Endothelial cell of umbilical vein (primary cell): ENCODE measurements at regions not wholly inside any gene's neighbourhood (a gene's known extent, or its start where the extent isn't known, plus 50 kb on each side); places are given as distances from the start of the nearest gene placed in this dataset.
"Not testable (repeated sequence)": the region's sequence is repeated elsewhere in the genome, so short reads cannot be mapped to it uniquely, and the experiment has no call there.

Source experiments
- BruUV-seq: library from RNA; stranded (reverse); fragments of 400-500 nt; replicated peaks from 2 replicates; lab custom pipeline; 2021; lab: Mats Ljungman, UMichigan
- CTCF ChIA-PET: fragments of 300-600, 350-600 bp; sonication (Branson Sonifier 250); formaldehyde crosslinking; loops from one replicate; lab custom pipeline; 2021; ENCODE audit warnings: antibody characterized with exemption, inconsistent platforms; lab: Charles Lee
- POLR2A ChIA-PET: fragments of 300-600, 350-600 bp; sonication (Branson Sonifier 250); formaldehyde crosslinking; loops from one replicate; lab custom pipeline; 2021; ENCODE audit warnings: antibody characterized with exemption, inconsistent platforms; lab: Charles Lee
- DNase-seq: peaks from one replicate; pipeline ENCODE4 v3.0.0-alpha.2; 2011; ENCODE audit warnings: low read depth, low spot score
- FAIRE-seq: peaks from 2 replicates; lab custom pipeline; 2011; peaks lifted over from hg19 to GRCh38; lab: Jason Lieb, UNC
- H2AFZ ChIP-seq: 2 replicates; pipeline ENCODE4 v1.6.0; 2012; ENCODE audit warnings: low read depth, low read length, control low read depth, inconsistent platforms
- H3K27ac ChIP-seq: 2 replicates; pipeline ENCODE4 v1.5.1; 2011; ENCODE audit warnings: low read depth, mild to moderate bottlenecking, control low read depth, low read length, moderate library complexity; ENCODE audit not compliant: insufficient read depth
- H3K27me3 ChIP-seq, 2 experiments: 2 replicates each; pipeline versions ENCODE4 v1.6.0 to v1.6.1; 2011; ENCODE audit warnings: low read length in 2 of 2, mixed read lengths in 1 of 2; ENCODE audit not compliant: control insufficient read depth in 2 of 2, insufficient read depth in 2 of 2
- H3K36me3 ChIP-seq, 2 experiments: 2 replicates in 1 of 2; 3 replicates in 1 of 2; pipeline ENCODE4 v1.5.1; 2011; ENCODE audit warnings: low read length in 2 of 2, mild to moderate bottlenecking in 1 of 2, moderate library complexity in 1 of 2; ENCODE audit not compliant: control insufficient read depth in 2 of 2, insufficient read depth in 2 of 2; ENCODE audit errors: extremely low read depth in 1 of 2
- H3K4me1 ChIP-seq: 3 replicates; pipeline ENCODE4 v1.5.1; 2011; ENCODE audit warnings: mild to moderate bottlenecking, low read length; ENCODE audit not compliant: control insufficient read depth, insufficient read depth; ENCODE audit errors: extremely low read depth
- H3K4me2 ChIP-seq: 2 replicates; pipeline ENCODE4 v1.6.1; 2011; ENCODE audit warnings: low read length, control low read depth, mixed read lengths; ENCODE audit not compliant: insufficient read depth
- H3K4me3 ChIP-seq, 3 experiments: fragments of 200-600 bp in 1 of 3; sonication (generic), shearing (Covaris generic) in 1 of 3; replicated peaks in 1 of 3; 2 replicates each; pipeline ENCODE4 v1.5.1; 2011 to 2016; ENCODE audit warnings: control low read depth in 3 of 3, low read length in 3 of 3, mild to moderate bottlenecking in 2 of 3, inconsistent platforms in 1 of 3, low read depth in 1 of 3, moderate library complexity in 1 of 3; ENCODE audit not compliant: insufficient read depth in 1 of 3
- H3K79me2 ChIP-seq: 2 replicates; pipeline ENCODE4 v1.6.0; 2012; ENCODE audit warnings: low read length, inconsistent platforms; ENCODE audit not compliant: control insufficient read depth, insufficient read depth
- H3K9ac ChIP-seq: replicated peaks from 2 replicates; pipeline ENCODE3; 2011; ENCODE audit warnings: low read length, control low read depth; ENCODE audit not compliant: insufficient read depth; ENCODE audit errors: extremely low read depth
- H3K9me1 ChIP-seq: replicated peaks from 3 replicates; pipeline ENCODE4 v1.6.0; 2011; ENCODE audit warnings: mild to moderate bottlenecking, low read length; ENCODE audit not compliant: control insufficient read depth, insufficient read depth; ENCODE audit errors: extremely low read depth
- H3K9me3 ChIP-seq: replicated peaks from 2 replicates; pipeline ENCODE4 v1.5.1; 2012; ENCODE audit warnings: low read length, inconsistent platforms; ENCODE audit not compliant: control insufficient read depth, insufficient read depth
- H4K20me1 ChIP-seq: replicated peaks from 2 replicates; pipeline ENCODE3; 2011; ENCODE audit warnings: mild to moderate bottlenecking, low read length; ENCODE audit not compliant: control insufficient read depth, insufficient read depth; ENCODE audit errors: extremely low read depth
- EZH2 ChIP-seq: IDR thresholded peaks from 2 replicates; pipeline ENCODE4 v1.6.1; 2012; ENCODE audit warnings: borderline replicate concordance, low read depth, mild to moderate bottlenecking, moderate library complexity, low read length, inconsistent platforms; ENCODE audit not compliant: severe bottlenecking
- FOS ChIP-seq: IDR thresholded peaks from 2 replicates; pipeline ENCODE4 v1.6.1; 2011; ENCODE audit warnings: mild to moderate bottlenecking, low read length, moderate library complexity, borderline replicate concordance; ENCODE audit not compliant: insufficient read depth
- GATA2 ChIP-seq: IDR thresholded peaks from 2 replicates; pipeline ENCODE4 v1.7.0; 2011; ENCODE audit warnings: low read depth, mild to moderate bottlenecking, moderate library complexity, mixed read lengths, low read length; ENCODE audit not compliant: insufficient read length, insufficient read depth
- JUN ChIP-seq: IDR thresholded peaks from 2 replicates; pipeline ENCODE4 v1.6.1; 2011; ENCODE audit warnings: borderline replicate concordance, low read depth; ENCODE audit not compliant: insufficient read length, insufficient read depth
- MYC ChIP-seq: IDR thresholded peaks from one replicate; pipeline ENCODE4 v1.6.1; 2011; ENCODE audit warnings: mild to moderate bottlenecking, low read depth, low read length
- POLR2AphosphoS5 ChIP-seq: IDR thresholded peaks from 2 replicates; pipeline ENCODE4 v1.6.1; 2012; ENCODE audit warnings: low read depth, mild to moderate bottlenecking, control low read depth, low read length, moderate library complexity; ENCODE audit not compliant: insufficient read depth
- dilution Hi-C: fragments of 300-500 bp; cut with MboI; formaldehyde crosslinking; loops from one replicate; pipeline ENCODE4 v1.15.0; 2019; ENCODE audit warnings: low sequenced_read_pairs; ENCODE audit not compliant: extremely low pct_ligation_motif_present
- intact Hi-C: fragments of 100-400 bp; cut with micrococcal nuclease; formaldehyde crosslinking; loops from one replicate; pipeline ENCODE4 v1.10.0; 2022
- TF ChIP-seq, protein P1 (sequence below): IDR thresholded peaks from 2 replicates; pipeline ENCODE4 v1.6.1; 2011; ENCODE audit not compliant: insufficient read depth, insufficient read length

DNA sequence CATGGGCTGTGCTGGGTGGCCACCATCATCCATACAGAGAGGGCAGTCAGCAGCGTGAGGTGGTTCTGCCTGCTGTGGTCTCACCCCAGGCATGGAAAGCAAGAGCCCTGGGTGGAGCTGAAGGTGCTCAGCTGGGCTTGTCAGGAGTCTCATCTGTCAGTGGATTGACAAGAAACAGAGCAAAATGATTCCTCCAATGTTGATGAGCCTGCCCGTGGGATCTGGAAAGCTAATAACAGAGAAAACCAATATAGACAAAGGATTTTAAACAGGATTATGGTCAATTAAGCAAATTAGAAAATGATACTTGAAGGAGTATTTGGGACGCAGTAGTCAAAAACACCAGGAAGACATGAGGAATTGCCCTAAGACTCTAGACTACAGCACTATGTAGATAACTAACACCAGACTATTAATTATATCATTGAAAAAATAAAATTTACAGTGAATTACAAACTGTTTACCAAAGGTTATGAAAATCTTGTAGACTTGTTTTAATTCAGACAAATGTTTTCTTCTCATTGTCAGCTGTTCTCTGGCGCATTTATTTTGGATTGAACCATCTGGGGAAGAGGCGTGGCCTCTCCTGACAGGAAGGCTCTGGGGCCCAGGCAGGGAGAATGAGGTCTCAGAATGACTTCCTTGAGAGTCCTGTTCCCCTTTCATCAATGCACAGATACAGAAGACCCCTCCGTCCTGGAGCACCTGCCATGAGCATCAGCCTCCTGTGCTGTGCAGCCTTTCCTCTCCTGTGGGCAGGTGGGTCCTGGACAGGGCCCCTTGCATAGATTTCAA, 211.2 kb upstream of the PRSS58 start:
- CTCF ChIA-PET: interaction anchor here (4.1 to 4.3 kb wide), 2 partner anchors 9 kb away, joined by 17 to 19 read pairs; no protein-coding TSS in a partner anchor
- H3K27me3 ChIP-seq: no peaks in the 10 kb centered on the region

GRCh38 chr7:142467056-142467655, 209.3 kb upstream of the PRSS58 start:
- H3K9ac ChIP-seq, intact Hi-C loops, H4K20me1 ChIP-seq, H3K27ac ChIP-seq, H3K9me1 ChIP-seq, dilution Hi-C loops, H3K36me3 ChIP-seq, H3K9me3 ChIP-seq, H3K79me2 ChIP-seq, H3K27me3 ChIP-seq, H2AFZ ChIP-seq, H3K4me1 ChIP-seq, H3K4me3 ChIP-seq, POLR2A ChIA-PET, BruUV-seq, DNase-seq, H3K4me2 ChIP-seq: not testable (repeated sequence)
- peak; percentile 50 for FAIRE-seq
- CTCF ChIA-PET: interaction anchor here (1.3 to 4.3 kb wide), 3 partner anchors 7 to 11 kb away, joined by 3 to 19 read pairs (median 17); no protein-coding TSS in a partner anchor

More for the DNA sequence above, 211.2 kb upstream of the PRSS58 start:
- Histone ChIP-seq H3K4me3 (no peak overlapping the region), H3K79me2 (no peaks in the 10 kb centered on the region), H3K9me3 (no peaks in the 10 kb centered on the region), H4K20me1 (no peaks in the 10 kb centered on the region), H3K9me1 (no peaks in the 10 kb centered on the region), H2AFZ (no peak overlapping the region), H3K9ac (no peak overlapping the region), H3K4me2 (no peak overlapping the region), H3K36me3 (no peaks in the 10 kb centered on the region), H3K4me1 (no peaks in the 10 kb centered on the region), H3K27ac (no peak overlapping the region)
- no TSS peak for BruUV-seq
- no peak for DNase-seq
- intact Hi-C loops (no loop called here), dilution Hi-C loops (no loop called here)
- no peak for FAIRE-seq
- POLR2A ChIA-PET: no interaction called here
- TF ChIP-seq POLR2AphosphoS5 (no peak), EZH2 (no peak), MYC (no peak), FOS (no peak), JUN (no peak), GATA2 (no peak)
- TF ChIP-seq, protein P1, sequence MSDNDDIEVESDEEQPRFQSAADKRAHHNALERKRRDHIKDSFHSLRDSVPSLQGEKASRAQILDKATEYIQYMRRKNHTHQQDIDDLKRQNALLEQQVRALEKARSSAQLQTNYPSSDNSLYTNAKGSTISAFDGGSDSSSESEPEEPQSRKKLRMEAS: no peak
